Omental fat pad (tissue), 3 donors: ENCODE measurements at regions not wholly inside any gene's neighbourhood (a gene's known extent, or its start where the extent isn't known, plus 50 kb on each side); places are given as distances from the start of the nearest gene placed in this dataset.

Source experiments
- ATAC-seq: fragments of 150-250 bp; one replicate; pipeline ENCODE4 v1.9.1; 2016; ENCODE audit warnings: mild to moderate bottlenecking, moderate library complexity; ENCODE audit not compliant: low FRiP score
- DNase-seq: peaks from one replicate; pipeline ENCODE4 v3.0.0-alpha.2; 2019; ENCODE audit warnings: low spot score
- TF ChIP-seq, protein P1 (sequence below), 3 donors: fragments of 450-650 bp; IDR thresholded peaks; one replicate each; pipeline ENCODE4 v1.5.1; 2016 to 2017; ENCODE audit warnings: antibody characterized with exemption in 3 of 3, mild to moderate bottlenecking in 3 of 3, moderate library complexity in 2 of 3

- TF ChIP-seq, protein P1, sequence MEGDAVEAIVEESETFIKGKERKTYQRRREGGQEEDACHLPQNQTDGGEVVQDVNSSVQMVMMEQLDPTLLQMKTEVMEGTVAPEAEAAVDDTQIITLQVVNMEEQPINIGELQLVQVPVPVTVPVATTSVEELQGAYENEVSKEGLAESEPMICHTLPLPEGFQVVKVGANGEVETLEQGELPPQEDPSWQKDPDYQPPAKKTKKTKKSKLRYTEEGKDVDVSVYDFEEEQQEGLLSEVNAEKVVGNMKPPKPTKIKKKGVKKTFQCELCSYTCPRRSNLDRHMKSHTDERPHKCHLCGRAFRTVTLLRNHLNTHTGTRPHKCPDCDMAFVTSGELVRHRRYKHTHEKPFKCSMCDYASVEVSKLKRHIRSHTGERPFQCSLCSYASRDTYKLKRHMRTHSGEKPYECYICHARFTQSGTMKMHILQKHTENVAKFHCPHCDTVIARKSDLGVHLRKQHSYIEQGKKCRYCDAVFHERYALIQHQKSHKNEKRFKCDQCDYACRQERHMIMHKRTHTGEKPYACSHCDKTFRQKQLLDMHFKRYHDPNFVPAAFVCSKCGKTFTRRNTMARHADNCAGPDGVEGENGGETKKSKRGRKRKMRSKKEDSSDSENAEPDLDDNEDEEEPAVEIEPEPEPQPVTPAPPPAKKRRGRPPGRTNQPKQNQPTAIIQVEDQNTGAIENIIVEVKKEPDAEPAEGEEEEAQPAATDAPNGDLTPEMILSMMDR (IDR thresholded peaks at IDR 0.05) = no peak
- ATAC-seq (peak; percentile 9), DNase-seq (no peak)
Measured at GRCh38 chr11:105229761-105230160, 90.2 kb upstream of the CARD18 start.

- DNase-seq = no peak
- peak; percentile 94 for ATAC-seq
- TF ChIP-seq, protein P1 (IDR thresholded peaks at IDR 0.05) = no peak
Measured at GRCh38 chr11:105229257-105229656, 89.7 kb upstream of the CARD18 start.

- DNase-seq = no peak
- TF ChIP-seq, protein P1 (IDR thresholded peaks at IDR 0.05) = no peak
- no peak for ATAC-seq
Measured at GRCh38 chr11:105227363-105227762, 87.8 kb upstream of the CARD18 start.

- DNase-seq = no peak
- TF ChIP-seq, protein P1 (IDR thresholded peaks at IDR 0.05) = no peak
- no peak for ATAC-seq
Measured at GRCh38 chr11:105226766-105227165, 87.2 kb upstream of the CARD18 start.

- no peak for DNase-seq
- TF ChIP-seq, protein P1 (IDR thresholded peaks at IDR 0.05) = no peak
- no peak for ATAC-seq
Measured at GRCh38 chr11:105226091-105226490, 86.5 kb upstream of the CARD18 start.

DNA sequence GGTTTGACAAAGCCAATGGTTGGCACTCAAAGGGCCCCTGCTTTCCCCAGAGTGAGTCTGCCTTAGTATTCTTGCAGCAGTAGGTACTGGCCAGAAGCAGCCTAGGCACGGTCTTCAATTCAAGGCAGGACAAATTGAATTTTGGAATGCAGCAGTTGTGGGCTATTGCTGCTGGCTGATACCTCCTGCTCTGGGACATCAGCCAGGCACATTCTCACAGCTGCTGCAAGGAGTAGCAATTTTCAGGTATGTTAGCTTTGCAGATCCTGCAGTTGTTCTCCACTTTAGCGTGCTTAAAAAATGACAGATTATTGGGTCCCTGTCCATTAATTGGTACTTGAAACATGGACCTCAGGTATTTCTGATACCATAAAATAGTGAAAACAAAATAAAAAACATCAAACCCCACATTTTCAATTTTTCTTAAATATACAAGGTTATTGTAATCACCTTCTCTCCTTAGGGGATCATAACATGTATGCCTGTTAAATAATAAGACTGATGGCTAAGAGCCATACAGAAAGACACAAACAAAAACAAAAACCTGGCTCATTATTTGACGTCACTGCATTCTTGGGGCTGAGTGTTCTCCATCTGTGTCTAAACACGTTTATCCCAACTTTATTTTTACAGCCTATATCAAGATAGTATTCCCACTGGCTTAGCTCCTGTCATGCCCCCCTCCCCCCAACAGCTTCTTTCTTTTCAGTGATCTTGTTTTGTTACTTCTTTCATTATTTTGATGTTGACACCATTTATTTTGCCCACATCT, 85.1 kb upstream of the CARD18 start:
- ATAC-seq (no peak), DNase-seq (no peak)
- TF ChIP-seq, protein P1 (IDR thresholded peaks at IDR 0.05) = no peak

GRCh38 chr11:105220121-105220520, 80.6 kb upstream of the CARD18 start:
- DNase-seq = no peak
- ATAC-seq = no peak

More at GRCh38 chr11:105220121-105220520, 80.6 kb upstream of the CARD18 start:
- TF ChIP-seq, protein P1 (IDR thresholded peaks at IDR 0.05) = no peak
